ENCODE measurements at regions not wholly inside any gene's neighbourhood (a gene's known extent, or its start where the extent isn't known, plus 50 kb on each side); places are given as distances from the start of the nearest gene placed in this dataset.
A peak's percentile ranks its signal among the peaks of the same experiment; 100 is the strongest.

DNA sequence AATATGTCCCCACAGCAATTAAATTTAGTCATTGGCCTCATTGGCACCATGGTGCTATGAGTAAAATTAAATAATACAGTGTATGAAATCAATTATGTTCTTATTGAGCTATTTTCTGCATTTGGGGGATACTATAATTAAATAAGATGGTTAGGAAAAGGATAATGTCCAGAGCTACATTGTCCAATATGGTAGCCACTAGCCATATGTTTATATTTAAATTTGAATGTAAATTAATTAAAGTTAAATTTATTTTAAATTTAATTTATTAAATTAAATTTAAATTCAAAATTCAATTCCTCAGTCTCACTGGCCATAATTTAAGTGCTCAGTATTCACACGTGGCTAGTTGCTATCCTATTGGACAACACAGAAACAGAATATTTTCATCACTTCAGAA is 115.7 kb downstream of the SPATA31D1 start:
- Mint-ChIP-seq H3K27me3 (ENCODE audit: low read depth in 3 of 3) (peaks cover 0 to 2% (median 0%) of the 10 kb centered on the region in 3 donors), H3K4me1 (no peaks in the 10 kb centered on the region), H3K36me3 (peaks cover 0 to 2% (median 0%) of the 10 kb centered on the region in 3 donors), H3K9me3 (peaks cover 0 to 22% (median 5%) of the 10 kb centered on the region in 6 donors), H3K27ac (no peak overlapping the region), H3K4me3 (no peak overlapping the region)
- no peak for DNase-seq

DNA sequence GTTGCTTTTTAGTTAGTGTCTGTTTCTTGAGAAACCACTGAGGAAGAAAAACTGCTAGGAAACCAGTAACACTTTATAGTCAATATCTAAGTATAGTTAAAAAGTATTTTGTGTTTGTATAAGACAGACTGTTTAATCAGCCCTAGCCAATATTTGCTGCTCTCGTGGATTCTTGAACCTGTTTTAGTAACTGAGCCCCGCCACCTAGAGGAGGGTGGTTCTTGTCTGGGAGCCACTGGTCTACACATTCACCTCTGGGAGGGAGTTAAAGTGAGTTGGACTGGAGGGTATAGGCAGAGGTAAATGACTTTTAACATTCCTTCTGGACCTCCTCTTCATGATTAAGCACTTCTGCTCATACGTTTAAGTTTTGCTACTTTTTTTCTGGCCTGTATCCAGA is 117.2 kb downstream of the SPATA31D1 start:
- Mint-ChIP-seq H3K27ac (no peak overlapping the region), H3K4me1 (no peaks in the 10 kb centered on the region), H3K27me3 (ENCODE audit: low read depth in 3 of 3) (peaks cover 0 to 2% (median 0%) of the 10 kb centered on the region in 3 donors), H3K36me3 (no peaks in the 10 kb centered on the region), H3K9me3 (peaks cover 0 to 16% (median 3%) of the 10 kb centered on the region in 6 donors), H3K4me3 (no peak overlapping the region)
- DNase-seq, result no peak

DNA sequence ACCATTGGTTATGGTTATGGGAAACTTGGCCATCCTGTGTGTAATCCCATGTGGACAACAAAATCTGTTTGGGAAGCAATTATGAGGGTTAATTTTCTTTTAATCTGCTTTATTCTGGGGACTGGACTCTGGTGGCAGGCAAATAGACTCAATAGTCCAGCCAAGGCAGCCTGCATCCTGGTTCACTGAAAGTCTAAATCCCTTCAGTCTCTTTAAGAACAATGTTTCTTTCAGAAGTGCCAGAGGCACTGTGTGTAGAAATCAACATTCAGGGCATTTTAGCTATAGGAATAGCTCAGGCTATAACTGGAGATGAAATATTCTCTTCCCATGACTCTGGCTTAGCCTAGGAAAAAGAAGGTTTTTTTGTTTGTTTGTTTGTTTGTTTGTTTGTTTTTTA is 118.0 kb downstream of the SPATA31D1 start:
- Mint-ChIP-seq H3K4me1 (no peaks in the 10 kb centered on the region), H3K27ac (no peak overlapping the region), H3K36me3 (no peaks in the 10 kb centered on the region), H3K27me3 (ENCODE audit: low read depth in 3 of 3) (peaks cover 0 to 2% (median 0%) of the 10 kb centered on the region in 3 donors), H3K9me3 (peaks cover 0 to 15% (median 0%) of the 10 kb centered on the region in 6 donors), H3K4me3 (no peak overlapping the region)
- DNase-seq, result no peak

DNA sequence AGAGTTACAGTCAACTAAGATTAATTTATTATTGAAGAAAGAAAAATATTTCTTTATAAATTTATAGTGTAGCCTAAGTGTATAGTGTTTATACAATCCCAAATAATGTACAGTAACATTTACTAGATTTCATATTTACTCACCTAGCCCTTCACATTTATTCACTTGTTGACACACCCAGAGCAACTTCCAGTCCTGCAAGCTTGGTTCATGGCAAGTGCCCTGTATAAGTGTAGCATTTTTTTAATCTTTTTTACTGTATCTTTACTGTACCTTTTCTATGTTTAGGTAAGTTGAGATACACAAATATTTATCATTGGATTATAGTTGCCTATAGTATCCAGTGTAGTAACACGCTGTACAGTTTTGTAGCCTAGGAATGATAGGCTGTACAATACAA is 119.9 kb downstream of the SPATA31D1 start:
- Mint-ChIP-seq H3K4me3 (no peak overlapping the region), H3K27ac (no peak overlapping the region), H3K27me3 (ENCODE audit: low read depth in 3 of 3) (no peaks in the 10 kb centered on the region), H3K4me1 (no peaks in the 10 kb centered on the region), H3K9me3 (peaks cover 0 to 9% (median 0%) of the 10 kb centered on the region in 6 donors), H3K36me3 (no peaks in the 10 kb centered on the region)
- DNase-seq, result no peak

DNA sequence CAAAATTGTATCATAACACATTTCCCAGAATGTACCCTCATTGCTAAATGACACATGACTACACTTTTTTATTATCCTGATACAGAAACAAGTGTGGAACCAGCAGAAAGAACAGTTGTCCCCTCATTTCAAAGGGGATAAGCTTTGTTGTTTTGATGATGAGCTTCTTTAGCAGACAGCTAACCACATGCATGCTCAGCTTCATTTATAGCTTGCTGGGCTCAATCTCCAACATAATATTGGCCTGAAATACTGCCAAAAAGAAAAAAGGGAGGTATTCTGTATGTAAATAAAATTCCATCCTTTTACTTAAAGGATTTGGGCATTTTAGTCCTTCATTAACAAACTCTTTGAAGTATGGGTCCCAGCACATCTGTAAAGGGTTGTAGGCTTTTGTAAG is 120.4 kb downstream of the SPATA31D1 start:
- no peak overlapping the region for H3K27ac Mint-ChIP-seq
- peaks cover 0 to 9% (median 0%) of the 10 kb centered on the region in 6 donors for H3K9me3 Mint-ChIP-seq
- no peaks in the 10 kb centered on the region for H3K36me3 Mint-ChIP-seq
- no peak for DNase-seq
- H3K4me3 Mint-ChIP-seq, result no peak overlapping the region
- H3K27me3 Mint-ChIP-seq (ENCODE audit: low read depth in 3 of 3), result no peaks in the 10 kb centered on the region
- no peaks in the 10 kb centered on the region for H3K4me1 Mint-ChIP-seq

DNA sequence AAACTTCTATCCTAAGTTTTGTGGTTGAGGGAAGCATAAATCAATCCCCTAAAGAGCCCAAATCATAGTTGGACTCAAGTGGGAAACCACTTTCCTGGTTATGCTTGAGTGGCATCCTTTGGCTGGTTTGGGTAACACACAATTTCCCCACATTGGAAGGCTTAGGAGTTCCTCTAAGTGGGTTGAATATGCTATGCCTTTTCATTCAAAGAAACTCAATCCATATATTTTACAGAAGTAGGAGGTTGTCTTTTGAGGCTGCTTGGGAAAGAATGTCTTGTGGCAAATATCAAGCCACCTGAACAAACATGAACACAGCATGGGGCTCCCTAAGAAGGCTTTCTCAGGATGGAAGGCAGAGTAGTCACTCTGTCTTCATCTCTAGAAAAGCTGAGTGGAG is 121.1 kb downstream of the SPATA31D1 start:
- no peaks in the 10 kb centered on the region for H3K36me3 Mint-ChIP-seq
- H3K9me3 Mint-ChIP-seq, result peaks cover 0 to 9% (median 0%) of the 10 kb centered on the region in 6 donors
- no peak for DNase-seq
- no peaks in the 10 kb centered on the region for H3K27me3 Mint-ChIP-seq (ENCODE audit: low read depth in 3 of 3)
- H3K4me3 Mint-ChIP-seq, result no peak overlapping the region
- no peaks in the 10 kb centered on the region for H3K4me1 Mint-ChIP-seq
- no peak overlapping the region for H3K27ac Mint-ChIP-seq

DNA sequence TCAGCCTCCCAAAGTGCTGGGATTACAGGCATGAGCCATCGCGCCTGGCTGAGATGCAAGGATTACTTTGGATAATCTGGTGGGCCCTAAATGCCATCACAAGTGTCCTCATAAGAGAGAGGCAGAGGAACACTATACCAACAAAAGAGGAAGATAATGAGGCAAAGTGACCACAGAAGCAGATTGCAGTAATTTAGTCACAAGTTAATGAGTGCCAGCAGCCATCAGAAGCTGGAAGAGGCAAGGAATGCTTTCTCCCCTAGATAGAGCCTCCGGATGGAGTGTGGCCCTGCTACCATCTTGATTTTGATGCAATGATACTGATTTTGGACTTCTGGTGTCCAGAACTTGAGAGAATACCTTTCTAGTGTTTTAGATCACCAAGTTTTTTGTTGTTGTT is 122.3 kb downstream of the SPATA31D1 start:
- no peak overlapping the region for H3K27ac Mint-ChIP-seq
- H3K36me3 Mint-ChIP-seq, result no peaks in the 10 kb centered on the region
- no peaks in the 10 kb centered on the region for H3K4me1 Mint-ChIP-seq
- H3K9me3 Mint-ChIP-seq, result peaks cover 0 to 9% (median 0%) of the 10 kb centered on the region in 6 donors
- no peak for DNase-seq
- no peaks in the 10 kb centered on the region for H3K27me3 Mint-ChIP-seq (ENCODE audit: low read depth in 3 of 3)
- no peak overlapping the region for H3K4me3 Mint-ChIP-seq

DNA sequence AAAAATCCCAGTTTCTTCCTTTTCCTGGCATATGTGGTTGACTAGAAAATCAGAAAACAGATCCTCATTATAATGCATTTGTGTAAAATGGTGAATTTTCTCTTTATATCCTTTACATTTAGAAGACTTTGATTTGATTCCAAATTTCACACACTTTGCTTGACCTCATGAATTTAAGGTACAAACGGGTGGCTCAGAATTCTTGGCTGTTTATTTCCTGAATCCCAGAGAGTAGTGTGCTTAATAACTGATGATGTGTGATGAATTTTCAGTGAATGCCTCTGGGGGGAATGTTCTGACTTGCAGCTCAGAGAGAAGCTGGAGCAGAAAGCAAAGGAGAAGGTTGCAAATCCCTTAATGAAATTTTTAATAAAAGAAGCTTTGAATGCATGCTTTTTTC is 126.8 kb downstream of the SPATA31D1 start:
- Mint-ChIP-seq H3K9me3 (peaks cover 0 to 5% (median 0%) of the 10 kb centered on the region in 6 donors), H3K4me1 (no peaks in the 10 kb centered on the region), H3K4me3 (no peak overlapping the region), H3K27me3 (ENCODE audit: low read depth in 3 of 3) (peaks cover 0 to 2% (median 0%) of the 10 kb centered on the region in 3 donors), H3K36me3 (no peaks in the 10 kb centered on the region), H3K27ac (no peak overlapping the region)
- no peak for DNase-seq

DNA sequence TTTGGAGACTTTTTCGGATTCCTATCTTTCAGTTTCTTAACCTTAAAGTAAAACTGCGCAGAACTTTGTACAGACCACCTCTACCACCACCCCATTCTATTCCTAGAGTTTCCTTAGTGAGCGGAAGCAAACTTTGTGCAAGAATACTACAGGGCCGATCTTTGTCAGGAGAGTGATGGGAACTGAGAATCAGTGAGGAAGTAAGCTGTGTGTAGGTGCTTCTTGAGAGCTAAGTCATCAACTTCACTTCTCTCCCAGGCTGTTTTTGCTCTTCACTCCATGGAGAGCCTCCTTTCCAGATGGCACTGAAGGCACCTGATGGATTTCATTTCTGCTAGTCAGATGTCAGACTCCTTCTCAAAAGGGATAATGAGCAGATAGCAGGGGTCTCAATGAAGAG is 127.3 kb downstream of the SPATA31D1 start:
- peaks cover 0 to 2% (median 0%) of the 10 kb centered on the region in 3 donors for H3K27me3 Mint-ChIP-seq (ENCODE audit: low read depth in 3 of 3)
- no peak overlapping the region for H3K4me3 Mint-ChIP-seq
- H3K36me3 Mint-ChIP-seq, result no peaks in the 10 kb centered on the region
- H3K9me3 Mint-ChIP-seq, result peaks cover 0 to 5% (median 0%) of the 10 kb centered on the region in 6 donors
- no peak overlapping the region for H3K27ac Mint-ChIP-seq
- no peak for DNase-seq
- H3K4me1 Mint-ChIP-seq, result no peaks in the 10 kb centered on the region

DNA sequence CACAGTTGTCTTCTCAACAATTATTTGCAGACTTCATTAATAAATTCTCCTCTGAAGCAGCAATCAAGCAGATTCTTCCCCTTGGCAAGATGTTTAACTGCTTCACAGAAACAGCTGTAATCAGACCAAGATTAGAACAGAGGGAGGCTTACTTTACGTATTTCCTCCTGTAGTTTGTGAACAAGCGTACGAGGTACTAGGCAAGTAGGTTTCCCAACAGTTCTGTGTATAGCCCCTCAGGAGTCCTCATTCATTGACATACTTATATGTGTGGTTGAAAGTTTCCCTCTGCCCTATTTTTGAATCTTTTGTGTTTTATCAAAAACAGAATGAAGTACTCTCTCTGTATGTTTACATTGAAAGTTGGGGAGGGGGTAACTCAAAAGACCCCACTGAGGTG is 128.0 kb downstream of the SPATA31D1 start:
- H3K27me3 Mint-ChIP-seq (ENCODE audit: low read depth in 3 of 3), result peaks cover 0 to 2% (median 0%) of the 10 kb centered on the region in 3 donors
- no peaks in the 10 kb centered on the region for H3K36me3 Mint-ChIP-seq
- H3K4me3 Mint-ChIP-seq, result no peak overlapping the region
- H3K4me1 Mint-ChIP-seq, result no peaks in the 10 kb centered on the region
- no peaks in the 10 kb centered on the region for H3K9me3 Mint-ChIP-seq
- no peak overlapping the region for H3K27ac Mint-ChIP-seq
- DNase-seq, result no peak

DNA sequence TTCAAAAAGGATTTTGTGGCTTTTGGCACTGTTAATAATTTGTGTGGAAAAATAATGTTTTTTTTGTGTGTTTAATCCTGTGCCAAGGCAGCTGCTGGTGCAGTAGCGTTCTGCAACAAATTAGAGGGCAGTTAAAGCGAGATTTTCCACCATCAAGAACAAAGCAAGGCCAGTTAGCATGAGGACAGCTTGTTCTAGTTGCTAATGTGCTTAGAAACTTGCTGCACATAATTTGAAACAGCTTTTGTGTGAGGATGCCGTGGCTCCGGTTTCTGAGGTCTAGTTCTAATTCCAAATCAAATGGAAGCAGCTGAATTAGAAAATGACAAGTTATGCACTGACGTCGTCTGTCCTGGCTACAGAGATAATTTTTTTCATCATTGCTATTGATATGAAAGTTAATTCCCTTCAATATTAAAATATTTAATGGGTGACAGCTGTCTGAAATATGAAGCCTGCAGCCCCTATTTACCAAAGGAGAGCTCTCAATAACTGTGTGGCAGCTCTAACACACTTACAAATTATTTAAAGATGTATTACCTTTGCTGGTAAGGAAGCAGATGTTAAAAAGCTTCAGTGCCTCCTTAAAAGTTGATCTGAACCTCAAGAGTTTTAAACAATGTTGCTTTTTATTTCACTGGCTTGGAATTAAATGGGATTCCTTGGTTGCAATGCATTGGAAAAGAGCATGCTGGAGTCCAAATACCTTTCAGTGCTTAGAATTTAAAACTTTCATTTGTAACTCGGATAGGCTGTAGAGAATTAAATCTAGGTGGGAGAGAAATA is 128.6 kb downstream of the SPATA31D1 start:
- Mint-ChIP-seq H3K27ac (no peak overlapping the region), H3K4me1 (no peaks in the 10 kb centered on the region), H3K27me3 (ENCODE audit: low read depth in 3 of 3) (peaks cover 0 to 2% (median 0%) of the 10 kb centered on the region in 3 donors), H3K9me3 (no peaks in the 10 kb centered on the region), H3K4me3 (no peak overlapping the region), H3K36me3 (no peaks in the 10 kb centered on the region)
- DNase-seq, result no peak

DNA sequence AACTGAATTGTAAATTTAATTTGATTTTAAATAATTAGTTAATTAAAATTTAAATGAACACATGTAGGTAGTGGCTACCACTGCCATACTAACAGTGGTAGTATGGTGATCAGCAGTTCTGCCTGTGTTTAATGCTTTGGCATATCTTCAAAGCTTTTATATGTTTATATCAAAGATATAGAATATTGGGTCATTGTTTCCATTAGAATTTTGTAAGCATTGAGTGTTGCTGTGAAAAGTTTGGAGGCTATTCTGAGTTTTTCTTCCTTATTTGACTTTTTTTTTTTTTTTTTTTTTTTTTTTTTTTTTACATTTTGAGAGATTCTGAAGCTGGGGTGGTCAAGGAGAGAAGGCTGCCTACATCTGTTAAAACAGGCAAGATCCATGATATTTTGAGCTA is 134.2 kb downstream of the SPATA31D1 start:
- DNase-seq, result no peak
- Mint-ChIP-seq H3K4me3 (no peak overlapping the region), H3K9me3 (no peaks in the 10 kb centered on the region), H3K36me3 (no peaks in the 10 kb centered on the region), H3K27me3 (ENCODE audit: low read depth in 3 of 3) (peaks cover 0 to 2% (median 0%) of the 10 kb centered on the region in 3 donors), H3K4me1 (peaks cover 0 to 8% of the 10 kb centered on the region in 2 donors), H3K27ac (no peak overlapping the region)

DNA sequence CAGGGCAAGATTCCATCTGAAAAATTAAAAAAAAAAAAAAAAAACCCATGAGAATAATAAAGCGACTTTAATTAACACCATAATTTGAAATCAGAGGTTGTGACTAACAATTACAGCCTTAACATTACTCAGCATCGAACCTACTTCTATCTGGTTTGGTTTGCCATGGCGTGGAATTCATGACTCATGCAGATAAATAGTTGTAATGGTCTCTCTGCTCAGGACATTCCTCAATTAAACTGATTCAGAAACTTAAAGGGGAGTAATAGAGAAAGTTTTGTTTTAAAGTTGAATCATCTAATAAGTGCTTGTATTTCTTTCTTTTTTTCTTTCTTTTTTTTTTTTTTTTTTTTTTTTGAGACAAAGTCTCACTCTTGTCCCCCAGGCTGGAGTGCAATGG is 135.5 kb downstream of the SPATA31D1 start:
- no peak for DNase-seq
- no peaks in the 10 kb centered on the region for H3K9me3 Mint-ChIP-seq
- no peak overlapping the region for H3K4me3 Mint-ChIP-seq
- peaks cover 0 to 4% (median 0%) of the 10 kb centered on the region in 3 donors for H3K27me3 Mint-ChIP-seq (ENCODE audit: low read depth in 3 of 3)
- H3K36me3 Mint-ChIP-seq, result no peaks in the 10 kb centered on the region
- H3K27ac Mint-ChIP-seq, result no peak overlapping the region
- peaks cover 6 to 15% of the 10 kb centered on the region in 2 donors for H3K4me1 Mint-ChIP-seq

DNA sequence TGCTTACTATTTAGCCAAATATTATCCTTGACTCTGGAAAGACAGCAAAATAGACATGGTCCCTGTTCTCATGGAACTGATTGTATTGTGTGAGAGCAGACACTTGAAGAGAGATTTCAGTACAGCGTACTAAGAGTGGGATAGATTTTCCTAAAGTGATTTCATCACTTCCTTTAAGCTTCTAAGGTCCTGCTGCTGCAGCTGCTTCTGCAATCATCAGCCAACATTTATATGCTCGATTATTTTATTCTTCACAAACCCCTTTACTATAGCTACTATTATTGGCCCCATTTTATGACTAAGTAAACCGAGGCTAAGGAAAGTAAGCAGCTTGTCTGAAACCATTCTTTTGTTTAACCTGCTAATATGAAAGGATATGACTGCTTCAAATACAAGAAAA is 137.7 kb downstream of the SPATA31D1 start:
- peaks cover 6 to 15% of the 10 kb centered on the region in 2 donors for H3K4me1 Mint-ChIP-seq
- H3K36me3 Mint-ChIP-seq, result no peaks in the 10 kb centered on the region
- no peak for DNase-seq
- H3K27ac Mint-ChIP-seq, result no peak overlapping the region
- H3K27me3 Mint-ChIP-seq (ENCODE audit: low read depth in 3 of 3), result peaks cover 0 to 2% (median 0%) of the 10 kb centered on the region in 3 donors
- H3K4me3 Mint-ChIP-seq, result no peak overlapping the region
- no peaks in the 10 kb centered on the region for H3K9me3 Mint-ChIP-seq

DNA sequence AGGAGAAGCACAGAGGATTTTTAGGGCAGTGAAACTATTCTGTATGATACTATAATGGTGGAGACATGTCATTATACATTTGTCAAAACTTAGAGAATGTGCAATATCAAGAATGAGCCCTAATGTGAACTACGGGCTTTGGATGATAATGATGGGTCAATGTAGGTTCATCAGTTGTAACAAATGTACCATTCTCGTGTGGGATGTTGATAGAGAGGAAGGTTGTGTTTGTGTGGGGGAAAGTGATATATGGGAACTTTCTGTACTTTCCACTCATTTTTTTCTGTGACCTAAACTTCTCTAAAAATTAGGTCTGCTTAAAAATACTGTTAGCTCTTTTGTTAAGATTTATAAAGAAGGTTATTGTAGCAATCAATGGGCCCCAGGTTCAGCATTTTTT is 138.9 kb downstream of the SPATA31D1 start:
- H3K36me3 Mint-ChIP-seq, result no peaks in the 10 kb centered on the region
- H3K4me3 Mint-ChIP-seq, result peak overlapping the region in 1 of 5 donors; percentile 18
- peaks cover 0 to 2% (median 0%) of the 10 kb centered on the region in 3 donors for H3K27me3 Mint-ChIP-seq (ENCODE audit: low read depth in 3 of 3)
- peaks cover 0 to 2% (median 0%) of the 10 kb centered on the region in 6 donors for H3K9me3 Mint-ChIP-seq
- DNase-seq, result no peak
- H3K27ac Mint-ChIP-seq, result no peak overlapping the region
- peaks cover 6 to 15% of the 10 kb centered on the region in 2 donors for H3K4me1 Mint-ChIP-seq

Measured in immature natural killer cell (primary cell).